ENCODE measurements at regions not wholly inside any gene's neighbourhood (a gene's known extent, or its start where the extent isn't known, plus 50 kb on each side); places are given as distances from the start of the nearest gene placed in this dataset.
"Not testable (repeated sequence)": the region's sequence is repeated elsewhere in the genome, so short reads cannot be mapped to it uniquely, and the experiment has no call there.

GRCh38 chr3:198151867-198152266, 191.8 kb downstream of the LMLN start:
- not testable (repeated sequence) for TF ChIP-seq PATZ1 (CRISPR knock-in tag; IDR thresholded peaks at IDR 0.05; ENCODE audit: borderline replicate concordance); RARB (CRISPR knock-in tag; IDR thresholded peaks at IDR 0.05); ZNF8 (CRISPR knock-in tag; IDR thresholded peaks at IDR 0.05); ZFP30 (CRISPR knock-in tag; IDR thresholded peaks at IDR 0.05); ESRRG (CRISPR knock-in tag; IDR thresholded peaks at IDR 0.05); ISL1 (CRISPR knock-in tag; IDR thresholded peaks at IDR 0.05); SNAI2 (CRISPR knock-in tag; IDR thresholded peaks at IDR 0.05); TCF4 (CRISPR knock-in tag; IDR thresholded peaks at IDR 0.05; ENCODE audit: borderline replicate concordance); CSDC2 (CRISPR knock-in tag; IDR thresholded peaks at IDR 0.05); POU6F1 (CRISPR knock-in tag; IDR thresholded peaks at IDR 0.05; ENCODE audit: borderline replicate concordance, low read depth); ZNF565 (CRISPR knock-in tag; conservative IDR thresholded peaks at IDR 0.05; ENCODE audit: low read depth); PPARA (CRISPR knock-in tag; IDR thresholded peaks at IDR 0.05; ENCODE audit: borderline replicate concordance); ZFP3 (CRISPR knock-in tag; IDR thresholded peaks at IDR 0.05); ZNF70 (CRISPR knock-in tag; IDR thresholded peaks at IDR 0.05)
